ENCODE measurements at regions not wholly inside any gene's neighbourhood (a gene's known extent, or its start where the extent isn't known, plus 50 kb on each side); places are given as distances from the start of the nearest gene placed in this dataset.

DNA sequence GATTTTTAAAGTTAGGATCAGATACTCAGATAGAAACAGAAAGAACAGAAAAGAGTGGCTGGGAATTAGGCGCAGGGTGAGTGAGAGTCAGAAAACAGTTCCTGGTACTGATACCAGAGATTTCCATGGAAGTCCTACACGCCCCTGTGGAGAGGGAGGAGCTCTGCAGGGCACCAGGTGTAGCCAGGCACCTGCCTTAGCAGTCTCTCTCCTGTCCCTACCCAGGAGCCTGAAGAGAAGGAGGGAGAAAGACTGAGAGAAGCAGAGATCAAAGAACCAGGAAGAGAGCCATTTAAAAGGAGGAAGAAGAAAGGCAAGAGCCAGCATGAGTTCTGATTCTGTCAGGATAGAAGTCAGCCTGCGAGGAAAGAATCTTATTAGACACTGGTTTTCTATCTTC, 65.0 kb downstream of the CBLN1 start:
- TF ChIP-seq, protein P1, sequence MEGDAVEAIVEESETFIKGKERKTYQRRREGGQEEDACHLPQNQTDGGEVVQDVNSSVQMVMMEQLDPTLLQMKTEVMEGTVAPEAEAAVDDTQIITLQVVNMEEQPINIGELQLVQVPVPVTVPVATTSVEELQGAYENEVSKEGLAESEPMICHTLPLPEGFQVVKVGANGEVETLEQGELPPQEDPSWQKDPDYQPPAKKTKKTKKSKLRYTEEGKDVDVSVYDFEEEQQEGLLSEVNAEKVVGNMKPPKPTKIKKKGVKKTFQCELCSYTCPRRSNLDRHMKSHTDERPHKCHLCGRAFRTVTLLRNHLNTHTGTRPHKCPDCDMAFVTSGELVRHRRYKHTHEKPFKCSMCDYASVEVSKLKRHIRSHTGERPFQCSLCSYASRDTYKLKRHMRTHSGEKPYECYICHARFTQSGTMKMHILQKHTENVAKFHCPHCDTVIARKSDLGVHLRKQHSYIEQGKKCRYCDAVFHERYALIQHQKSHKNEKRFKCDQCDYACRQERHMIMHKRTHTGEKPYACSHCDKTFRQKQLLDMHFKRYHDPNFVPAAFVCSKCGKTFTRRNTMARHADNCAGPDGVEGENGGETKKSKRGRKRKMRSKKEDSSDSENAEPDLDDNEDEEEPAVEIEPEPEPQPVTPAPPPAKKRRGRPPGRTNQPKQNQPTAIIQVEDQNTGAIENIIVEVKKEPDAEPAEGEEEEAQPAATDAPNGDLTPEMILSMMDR (IDR thresholded peaks at IDR 0.05), result no peak
- no peaks in the 10 kb centered on the region for H3K36me3 Mint-ChIP-seq (ENCODE audit: unreplicated experiment)
- H3K27me3 Mint-ChIP-seq (ENCODE audit: unreplicated experiment), result no peaks in the 10 kb centered on the region
- no peak overlapping the region for H3K4me3 Mint-ChIP-seq (ENCODE audit: unreplicated experiment)
- H3K9me3 Mint-ChIP-seq (ENCODE audit: unreplicated experiment), result no peaks in the 10 kb centered on the region
- H3K27ac Mint-ChIP-seq (ENCODE audit: unreplicated experiment), result no peak overlapping the region
- H3K4me1 Mint-ChIP-seq (ENCODE audit: unreplicated experiment), result no peaks in the 10 kb centered on the region
- DNase-seq (ENCODE audit: extremely low spot score, unreplicated experiment), result no peak

DNA sequence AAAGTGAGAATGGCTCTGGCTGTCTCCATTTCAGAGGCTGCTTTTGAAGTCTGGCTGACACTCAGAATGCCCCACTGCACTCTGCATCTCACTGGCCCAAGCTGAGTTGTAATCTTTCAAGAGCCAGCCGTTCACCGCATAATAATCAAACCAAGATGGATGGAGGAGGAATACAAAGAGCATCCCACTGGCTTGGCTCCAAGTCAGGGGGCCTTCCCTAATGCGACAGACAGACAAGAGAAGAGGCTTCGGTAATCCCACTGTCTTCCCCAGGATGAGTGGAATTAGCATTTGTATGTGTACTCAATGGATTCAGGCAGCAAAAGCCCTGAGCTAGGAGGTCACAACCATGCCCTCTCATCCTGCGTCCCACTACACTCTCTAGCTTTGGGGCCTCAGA, 68.0 kb downstream of the CBLN1 start:
- Mint-ChIP-seq H3K9me3 (ENCODE audit: unreplicated experiment) (no peaks in the 10 kb centered on the region), H3K27me3 (ENCODE audit: unreplicated experiment) (no peaks in the 10 kb centered on the region), H3K27ac (ENCODE audit: unreplicated experiment) (no peak overlapping the region), H3K36me3 (ENCODE audit: unreplicated experiment) (no peaks in the 10 kb centered on the region), H3K4me1 (ENCODE audit: unreplicated experiment) (no peaks in the 10 kb centered on the region), H3K4me3 (ENCODE audit: unreplicated experiment) (no peak overlapping the region)
- TF ChIP-seq, protein P1 (IDR thresholded peaks at IDR 0.05), result no peak
- peak; percentile 48 for DNase-seq (ENCODE audit: extremely low spot score, unreplicated experiment)

DNA sequence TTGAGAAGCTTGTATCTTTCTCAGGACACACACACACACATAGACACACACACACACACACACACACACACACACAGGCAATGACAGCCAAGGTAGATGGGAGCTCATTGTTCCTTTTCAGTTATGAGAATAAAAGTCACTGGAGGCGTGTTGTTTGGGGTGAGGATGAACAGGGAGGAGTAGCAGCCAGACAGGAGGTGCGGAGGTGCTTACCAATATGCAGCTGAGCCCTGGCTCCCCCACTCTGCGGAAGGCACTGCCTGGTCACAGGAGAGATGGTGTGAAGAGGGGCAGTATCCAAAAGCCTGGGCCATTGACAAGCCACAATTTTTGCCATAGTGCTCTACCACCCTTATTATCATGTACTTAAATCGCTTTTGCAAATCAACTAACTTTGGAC, 77.4 kb downstream of the CBLN1 start:
- H3K4me3 Mint-ChIP-seq (ENCODE audit: unreplicated experiment), result no peak overlapping the region
- no peaks in the 10 kb centered on the region for H3K27me3 Mint-ChIP-seq (ENCODE audit: unreplicated experiment)
- peaks cover 8% of the 10 kb centered on the region for H3K9me3 Mint-ChIP-seq (ENCODE audit: unreplicated experiment)
- no peaks in the 10 kb centered on the region for H3K4me1 Mint-ChIP-seq (ENCODE audit: unreplicated experiment)
- peak; percentile 73 for DNase-seq (ENCODE audit: extremely low spot score, unreplicated experiment)
- no peaks in the 10 kb centered on the region for H3K36me3 Mint-ChIP-seq (ENCODE audit: unreplicated experiment)
- TF ChIP-seq, protein P1 (IDR thresholded peaks at IDR 0.05), result no peak
- no peak overlapping the region for H3K27ac Mint-ChIP-seq (ENCODE audit: unreplicated experiment)

DNA sequence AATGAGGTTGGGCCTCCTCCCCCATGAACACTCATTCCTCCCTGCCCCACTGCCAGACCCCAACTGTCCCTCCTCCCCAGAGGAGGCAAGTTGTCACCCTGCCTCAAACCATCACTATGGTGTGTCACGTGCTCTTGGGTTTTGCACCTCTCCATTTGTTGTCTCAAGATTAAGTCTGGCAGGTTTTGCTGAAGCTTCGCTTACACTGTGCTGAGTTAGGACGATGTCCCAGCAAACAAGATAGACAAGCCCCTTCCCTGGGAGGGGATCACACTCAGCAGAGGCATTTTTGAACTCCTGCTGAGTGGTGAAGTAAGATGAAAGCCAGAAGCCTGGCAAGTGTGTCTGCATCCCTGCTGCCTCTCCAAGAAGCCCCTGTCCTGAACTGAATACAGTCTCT, 78.3 kb downstream of the CBLN1 start:
- DNase-seq (ENCODE audit: extremely low spot score, unreplicated experiment), result peak; percentile 40
- H3K36me3 Mint-ChIP-seq (ENCODE audit: unreplicated experiment), result no peaks in the 10 kb centered on the region
- H3K27me3 Mint-ChIP-seq (ENCODE audit: unreplicated experiment), result no peaks in the 10 kb centered on the region
- H3K4me3 Mint-ChIP-seq (ENCODE audit: unreplicated experiment), result no peak overlapping the region
- H3K4me1 Mint-ChIP-seq (ENCODE audit: unreplicated experiment), result no peaks in the 10 kb centered on the region
- TF ChIP-seq, protein P1 (IDR thresholded peaks at IDR 0.05), result no peak
- H3K27ac Mint-ChIP-seq (ENCODE audit: unreplicated experiment), result no peak overlapping the region
- H3K9me3 Mint-ChIP-seq (ENCODE audit: unreplicated experiment), result peaks cover 8% of the 10 kb centered on the region

DNA sequence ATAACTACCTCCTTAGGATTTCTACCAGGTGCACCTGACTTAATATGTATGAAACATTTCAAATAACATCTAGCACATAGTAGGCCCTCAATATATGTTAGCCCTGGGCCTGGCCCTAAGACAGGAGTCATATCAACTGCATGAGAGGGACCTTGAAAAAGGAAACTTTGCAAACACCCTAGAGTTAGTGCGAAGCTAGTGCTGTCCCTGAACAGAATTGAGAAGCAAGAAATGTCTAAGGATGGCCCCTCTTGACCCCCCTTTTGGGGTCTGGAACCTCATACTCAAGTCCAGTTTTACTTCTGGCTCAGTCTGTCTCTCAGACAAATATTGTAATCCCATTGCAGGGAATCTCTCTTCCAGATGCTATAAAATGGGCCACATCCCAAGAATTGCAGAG, 80.5 kb downstream of the CBLN1 start:
- Mint-ChIP-seq H3K4me3 (ENCODE audit: unreplicated experiment) (no peak overlapping the region), H3K27ac (ENCODE audit: unreplicated experiment) (no peak overlapping the region), H3K4me1 (ENCODE audit: unreplicated experiment) (no peaks in the 10 kb centered on the region), H3K36me3 (ENCODE audit: unreplicated experiment) (no peaks in the 10 kb centered on the region), H3K9me3 (ENCODE audit: unreplicated experiment) (peaks cover 8% of the 10 kb centered on the region), H3K27me3 (ENCODE audit: unreplicated experiment) (no peaks in the 10 kb centered on the region)
- TF ChIP-seq, protein P1 (IDR thresholded peaks at IDR 0.05), result no peak
- DNase-seq (ENCODE audit: extremely low spot score, unreplicated experiment), result peak; percentile 51

Measured in osteocyte (in vitro differentiated cells).